NCI-H2029 (cell line): ENCODE measurements at regions not wholly inside any gene's neighbourhood (a gene's known extent, or its start where the extent isn't known, plus 50 kb on each side); places are given as distances from the start of the nearest gene placed in this dataset.

Experiments used
- DNase-seq: peaks from one replicate; lab custom pipeline; 2025; lab: John Stamatoyannopoulos, UW

DNA sequence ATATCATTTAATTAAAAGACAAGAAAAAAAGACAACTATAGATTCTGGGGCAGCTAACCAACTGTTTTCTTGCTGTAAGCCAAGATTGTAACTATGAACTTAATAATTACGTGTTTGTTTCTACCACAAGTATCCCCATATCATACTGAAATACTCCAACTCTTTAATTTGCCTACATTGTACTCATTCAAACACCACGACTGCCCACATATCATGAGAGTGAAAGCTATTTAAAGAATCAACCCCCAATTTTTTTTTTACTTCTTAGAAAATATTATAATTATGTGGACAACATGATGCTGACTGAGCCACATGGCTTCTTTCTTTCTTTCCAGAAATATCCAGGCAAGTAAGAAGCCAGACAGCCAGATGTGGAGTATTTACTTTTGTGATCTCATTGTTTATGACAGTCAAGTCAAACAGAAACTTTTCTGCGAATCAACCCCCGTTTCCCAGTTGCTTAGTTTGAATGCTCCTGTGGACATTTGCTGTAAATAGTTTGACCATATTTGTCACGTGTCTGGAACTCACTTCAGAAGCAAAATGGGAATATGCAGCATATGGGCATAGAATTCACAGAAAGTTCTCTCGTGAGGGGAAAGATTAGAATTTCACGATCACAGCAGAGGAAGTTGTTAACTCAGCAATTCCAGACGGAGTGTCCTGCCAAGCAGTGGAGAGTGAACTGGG, 126.8 kb upstream of the PSMD7 start:
- DNase-seq = no peak

- DNase-seq = no peak
Measured at GRCh38 chr16:74169066-74169465, 127.5 kb upstream of the PSMD7 start.

GRCh38 chr16:74168445-74168844, 128.2 kb upstream of the PSMD7 start:
- no peak for DNase-seq

DNA sequence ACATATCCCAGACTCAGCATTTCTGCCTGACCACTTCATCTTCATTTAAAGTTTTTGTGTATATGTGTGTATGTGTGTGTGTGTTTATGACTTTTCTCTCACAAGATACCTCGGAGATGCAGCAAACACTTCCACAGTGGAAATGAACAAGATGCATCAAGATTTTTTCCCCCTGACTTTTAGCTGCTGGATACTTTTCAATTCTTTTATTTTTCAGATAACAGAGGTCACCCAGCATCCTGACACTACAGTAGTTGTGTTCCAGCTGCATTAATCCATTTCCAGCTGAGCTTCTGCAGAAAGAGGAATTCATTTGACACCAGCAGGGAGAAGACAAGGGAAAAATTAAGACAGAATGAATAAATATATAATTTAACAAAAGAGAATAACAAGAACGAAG, 130.2 kb upstream of the PSMD7 start:
- no peak for DNase-seq

- DNase-seq = no peak
Measured at GRCh38 chr16:74165566-74166080, 131.0 kb upstream of the PSMD7 start.

GRCh38 chr16:74160759-74161158, 135.9 kb upstream of the PSMD7 start:
- DNase-seq = no peak

DNA sequence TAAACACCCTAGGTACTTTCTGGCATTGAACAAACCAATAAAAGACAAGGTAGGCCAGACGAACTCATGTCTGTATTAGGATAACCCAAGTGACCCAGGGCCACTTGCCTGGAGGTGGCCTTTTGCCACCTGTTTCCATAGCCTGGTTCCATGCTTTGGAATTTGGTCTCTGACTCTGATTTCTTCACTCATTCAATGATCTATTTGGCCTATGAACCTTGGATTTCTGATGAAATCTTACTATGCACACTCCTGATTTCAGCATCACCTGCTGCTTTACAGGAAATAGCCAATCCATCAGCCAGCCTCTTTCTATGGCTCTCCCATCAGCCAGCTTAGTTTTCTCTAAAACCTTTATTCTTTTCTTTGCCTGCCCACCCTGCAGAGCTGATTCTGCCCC, 142.8 kb upstream of the PSMD7 start:
- no peak for DNase-seq

DNA sequence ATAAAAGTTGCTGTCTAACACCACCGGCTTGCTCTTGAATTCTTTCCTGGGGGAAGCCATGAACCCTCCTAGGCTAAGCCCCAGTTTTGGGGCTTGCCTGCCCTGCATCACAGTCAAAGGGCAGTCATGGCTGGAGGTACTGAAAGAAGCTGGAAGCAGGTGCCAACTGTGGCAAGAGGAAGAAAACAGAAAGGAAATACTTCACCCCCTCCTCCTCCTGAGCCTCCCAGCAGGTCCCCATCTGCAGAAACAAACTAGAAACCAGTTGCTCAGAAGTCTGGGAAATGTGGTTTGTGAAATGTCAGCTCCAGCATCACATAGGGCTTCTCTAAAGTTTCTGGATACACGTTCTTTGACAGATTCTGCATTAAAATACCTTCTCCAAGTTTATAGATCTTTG, 150.0 kb upstream of the PSMD7 start:
- no peak for DNase-seq

DNA sequence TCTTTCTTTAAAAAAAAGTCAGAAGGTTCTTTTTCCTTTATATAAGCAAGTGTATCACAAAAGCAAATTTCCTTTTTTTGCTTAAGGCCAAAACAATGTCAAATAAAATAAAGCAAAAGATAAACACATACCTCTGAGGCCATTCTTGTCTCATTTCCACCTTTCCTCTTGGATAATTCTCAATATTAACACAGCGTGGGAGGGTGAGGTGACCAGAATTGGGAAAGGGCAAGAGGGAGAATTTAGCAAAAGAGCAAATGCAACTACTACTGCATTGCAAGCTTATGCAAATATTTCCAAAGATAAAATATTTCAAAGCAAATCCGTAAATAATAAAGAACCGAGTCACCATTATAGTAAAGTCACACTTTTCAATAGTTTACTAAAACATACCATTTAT, 153.4 kb upstream of the PSMD7 start:
- DNase-seq = no peak

DNA sequence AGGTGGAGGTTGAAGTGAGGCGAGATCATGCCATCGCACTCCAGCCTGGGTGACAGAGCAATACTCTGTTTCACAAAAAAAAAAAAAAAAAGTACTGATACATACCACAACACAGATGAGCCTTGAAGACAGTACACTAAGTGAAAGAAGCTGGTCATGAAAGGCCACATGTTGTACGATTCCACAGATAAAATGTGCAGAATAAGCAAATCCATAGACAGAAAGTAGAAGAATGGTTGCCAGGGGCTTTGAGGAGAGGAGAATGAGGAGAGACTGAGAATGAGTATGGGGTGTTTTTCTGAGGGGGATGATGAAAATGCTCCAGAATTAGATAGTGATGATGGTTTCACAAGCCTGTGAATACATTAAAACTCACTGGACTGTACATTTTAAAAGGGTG, 155.6 kb upstream of the PSMD7 start:
- DNase-seq = no peak

DNA sequence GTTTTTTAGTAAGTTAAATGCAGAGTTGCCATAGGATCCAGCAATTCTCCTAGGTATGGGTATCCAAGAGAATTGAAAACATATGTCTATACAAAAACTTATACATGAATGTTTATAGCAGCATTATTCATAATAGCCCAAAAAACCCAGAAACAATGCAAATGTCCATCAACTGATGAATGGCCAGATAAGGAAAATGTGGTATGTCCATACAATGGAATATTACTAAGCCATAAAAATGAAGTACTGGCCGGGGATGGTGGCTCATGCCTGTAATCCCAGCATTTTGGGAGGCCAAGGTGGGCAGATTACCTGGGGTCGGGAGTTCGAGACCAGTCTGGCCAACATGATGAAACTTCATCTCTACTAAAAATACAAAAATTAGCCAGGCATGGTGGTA, 156.1 kb upstream of the PSMD7 start:
- DNase-seq = no peak

- no peak for DNase-seq
Measured at GRCh38 chr16:74123826-74124225, 172.8 kb upstream of the PSMD7 start.

DNA sequence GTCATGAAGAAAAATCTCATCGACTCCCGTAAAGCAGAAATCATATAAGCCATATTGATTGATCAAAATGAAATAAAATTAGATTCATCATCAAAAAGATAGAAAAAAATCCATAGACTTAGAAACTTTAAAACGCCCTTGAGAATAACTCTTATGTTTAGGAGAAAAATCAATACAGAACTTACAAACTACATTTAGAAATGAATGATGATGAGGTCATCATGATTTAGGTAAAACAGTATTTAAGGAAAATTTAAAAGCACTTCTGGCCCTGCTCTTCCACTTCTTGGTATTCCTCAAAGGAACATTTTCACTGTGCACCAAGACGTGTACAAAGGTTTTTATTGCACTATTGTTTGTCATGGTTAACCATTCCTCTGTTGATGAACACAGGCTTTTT, 173.4 kb upstream of the PSMD7 start:
- no peak for DNase-seq

GRCh38 chr16:74117798-74118197, 178.8 kb upstream of the PSMD7 start:
- DNase-seq = no peak

GRCh38 chr16:74113545-74113944, 183.1 kb upstream of the PSMD7 start:
- DNase-seq = no peak

- no peak for DNase-seq
Measured at GRCh38 chr16:74111456-74111982, 185.1 kb upstream of the PSMD7 start.

GRCh38 chr16:74107795-74108610, 188.6 kb upstream of the PSMD7 start:
- DNase-seq = peak; percentile 5

DNA sequence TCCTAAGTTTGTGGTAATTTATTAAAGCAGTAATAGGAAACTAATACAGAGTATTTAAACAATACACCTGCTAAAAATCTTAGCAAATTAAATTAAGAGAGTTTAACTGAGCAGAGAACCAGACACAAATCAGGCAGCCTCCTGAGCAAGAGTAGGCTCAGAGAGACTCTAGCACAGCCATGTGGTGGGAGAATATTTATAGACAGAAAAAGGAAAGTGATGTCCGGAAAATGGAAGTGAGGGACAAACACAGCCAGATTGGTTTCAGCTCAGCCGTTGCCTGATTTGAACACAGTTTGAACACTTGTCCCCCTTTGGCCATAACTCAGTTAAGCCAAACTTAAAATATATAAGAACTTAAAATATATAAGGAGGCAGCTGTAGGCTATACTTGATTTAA, 192.6 kb upstream of the PSMD7 start:
- DNase-seq = no peak

DNA sequence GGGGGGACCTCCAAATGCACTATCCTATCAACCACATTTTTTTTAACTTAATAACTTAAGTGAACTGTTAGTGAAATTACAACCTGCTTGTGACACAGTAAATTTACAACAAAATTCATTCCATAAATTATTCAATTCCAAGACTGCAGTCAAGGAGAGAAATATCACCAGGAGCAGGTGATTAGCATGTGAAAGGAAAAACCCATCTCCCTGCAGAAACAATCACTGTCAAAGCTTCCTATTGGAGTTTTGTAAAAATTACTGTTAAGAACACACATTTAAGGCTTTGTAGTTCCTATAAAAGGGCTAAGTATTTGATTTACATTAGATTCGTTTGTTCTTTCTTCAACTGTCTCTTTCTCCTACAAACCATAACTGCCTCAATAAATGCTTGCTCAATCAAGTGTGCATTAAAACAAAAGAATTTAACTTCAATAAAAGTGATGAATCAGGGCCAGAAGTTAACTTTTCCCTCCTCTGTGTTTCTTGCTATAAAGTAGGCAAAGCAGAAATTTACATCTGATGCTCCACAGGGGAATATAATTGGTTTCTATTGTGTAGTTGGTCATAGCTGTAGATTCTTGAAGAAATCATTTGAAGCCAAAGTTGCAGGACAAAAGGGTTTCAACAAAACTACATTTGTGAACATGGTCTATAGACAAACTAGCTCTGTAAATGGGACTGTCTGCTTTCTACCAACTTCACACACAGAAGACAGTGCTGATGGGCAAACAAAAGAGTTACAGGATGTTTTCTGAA, 195.1 kb upstream of the PSMD7 start:
- no peak for DNase-seq

GRCh38 chr16:74100395-74101326, 196.0 kb upstream of the PSMD7 start:
- DNase-seq = no peak

DNA sequence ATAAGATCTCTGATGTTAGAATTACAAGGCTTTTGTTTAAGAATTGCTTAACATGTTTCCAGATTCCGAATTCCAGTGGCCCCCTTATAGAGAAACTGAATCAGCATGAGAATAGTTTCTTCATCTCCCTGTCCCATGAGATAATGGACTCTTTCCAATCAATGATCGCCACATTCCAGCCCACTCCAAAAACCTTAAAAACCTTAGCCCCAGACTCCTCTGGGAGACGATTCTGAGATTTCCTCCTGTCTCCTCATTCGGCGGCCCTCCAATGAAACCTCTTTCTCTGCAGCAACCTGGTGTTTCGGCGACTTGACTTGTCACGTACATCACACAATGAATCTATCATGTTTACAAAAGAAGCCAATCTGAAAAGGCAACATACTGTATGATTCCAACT, 197.1 kb upstream of the PSMD7 start:
- DNase-seq = no peak
